Right forelimb (tissue), 1 donor: ENCODE measurements at regions not wholly inside any gene's neighbourhood (a gene's known extent, or its start where the extent isn't known, plus 50 kb on each side); places are given as distances from the start of the nearest gene placed in this dataset.

Experiments
- DNase-seq: peaks from one replicate; pipeline ENCODE4 v3.0.0-alpha.2; 2018

DNA sequence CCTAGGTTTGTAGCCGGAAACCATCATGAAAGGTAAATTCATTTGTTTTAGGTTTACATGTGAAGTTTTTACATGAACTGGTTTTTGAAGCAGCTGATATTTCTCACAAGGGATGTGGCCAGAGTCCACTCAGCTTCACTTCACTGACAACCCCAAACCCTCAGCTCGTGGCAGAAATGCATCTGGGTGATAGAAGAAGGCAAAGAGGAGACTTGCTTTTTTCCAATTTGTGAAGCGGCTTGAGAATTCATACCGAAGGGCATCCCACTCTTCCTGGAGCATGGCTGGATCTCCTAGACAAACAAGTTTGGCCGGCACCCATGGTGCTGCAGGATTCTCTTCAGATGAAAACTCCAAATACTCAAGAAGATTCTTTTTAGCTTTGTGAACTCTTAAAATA, 392.8 kb upstream of the CNR1 start:
- DNase-seq = no peak

GRCh38 chr6:88556663-88557062, 390.5 kb upstream of the CNR1 start:
- no peak for DNase-seq

DNA sequence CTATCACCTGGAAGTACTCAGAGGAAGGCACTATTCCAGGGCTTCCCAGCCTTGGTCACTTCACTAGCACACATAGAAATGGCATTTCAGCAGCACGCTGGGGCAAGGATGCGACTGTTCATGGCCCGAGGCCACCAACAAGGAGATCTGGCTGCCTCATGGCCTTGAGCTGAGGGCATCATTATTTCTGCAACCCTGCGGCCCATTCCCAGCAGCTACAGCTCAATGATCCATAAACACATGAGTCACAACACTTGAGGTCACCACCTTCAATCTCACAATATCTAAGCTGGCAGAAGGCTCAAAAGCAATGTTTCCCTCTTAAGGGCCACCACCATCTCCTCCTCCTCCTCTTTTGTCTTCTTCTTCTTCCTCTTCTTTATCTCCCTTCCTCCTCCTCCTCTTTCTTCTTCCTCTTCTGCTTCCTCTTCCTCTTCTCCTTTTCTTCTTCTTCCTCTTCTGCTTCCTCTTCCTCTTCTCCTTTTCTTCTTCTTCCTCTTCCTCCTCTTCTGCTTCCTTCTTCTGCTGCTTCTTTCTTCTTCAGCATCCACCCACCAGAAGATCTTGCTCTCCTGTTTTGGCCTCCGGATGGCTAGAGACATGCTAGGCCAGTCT, 382.9 kb upstream of the CNR1 start:
- DNase-seq = no peak

GRCh38 chr6:88547768-88548167, 381.6 kb upstream of the CNR1 start:
- no peak for DNase-seq

DNA sequence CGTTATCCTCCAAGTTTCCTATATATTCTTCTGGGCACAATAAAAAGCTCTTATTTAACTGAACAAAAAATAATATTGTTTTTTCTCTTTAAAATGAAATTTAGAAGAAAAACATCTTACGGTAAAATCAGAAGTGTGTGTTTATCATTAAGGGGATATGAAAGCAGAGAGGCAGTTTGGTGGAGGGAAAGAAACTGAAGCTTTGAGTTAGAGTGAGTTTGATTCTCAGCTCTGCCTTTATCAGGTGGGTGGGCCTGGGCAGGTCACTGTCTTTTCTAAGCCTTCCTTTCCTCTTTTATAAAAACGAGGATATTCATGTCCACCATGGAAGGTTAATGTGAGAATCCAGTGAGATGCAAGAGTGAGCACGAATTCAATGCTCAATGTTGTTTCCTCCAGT, 379.8 kb upstream of the CNR1 start:
- no peak for DNase-seq

GRCh38 chr6:88544986-88545612, 379.0 kb upstream of the CNR1 start:
- no peak for DNase-seq

GRCh38 chr6:88539295-88539764, 373.2 kb upstream of the CNR1 start:
- no peak for DNase-seq

GRCh38 chr6:88538840-88539239, 372.7 kb upstream of the CNR1 start:
- DNase-seq = no peak

GRCh38 chr6:88538130-88538706, 372.1 kb upstream of the CNR1 start:
- DNase-seq = peak; percentile 50

- no peak for DNase-seq
These were observed 370.0 kb upstream of the CNR1 start for GRCh38 chr6:88536071-88536625.

- DNase-seq = no peak
These were observed 369.2 kb upstream of the CNR1 start for GRCh38 chr6:88535306-88535705.

- DNase-seq = no peak
These were observed 366.2 kb upstream of the CNR1 start for GRCh38 chr6:88532241-88532860.

DNA sequence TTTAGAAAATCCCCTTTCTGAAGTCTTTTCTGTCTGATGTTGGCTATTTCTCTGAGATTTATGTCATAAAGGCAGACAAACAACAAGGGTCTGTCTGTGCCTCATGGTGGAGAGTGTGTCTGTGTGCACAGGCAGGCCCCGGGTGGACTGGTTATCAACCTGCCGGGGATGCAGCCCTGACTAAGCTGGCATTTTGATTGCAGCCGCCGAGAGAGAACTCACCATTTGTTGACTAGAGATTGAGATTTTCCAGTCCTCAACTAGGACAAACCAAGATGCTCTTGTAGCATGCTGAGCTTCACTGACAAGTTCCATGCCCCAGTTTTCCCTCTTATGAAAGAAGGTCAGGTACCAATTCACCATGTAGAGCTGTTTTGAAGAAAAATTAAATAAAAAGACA, 363.6 kb upstream of the CNR1 start:
- no peak for DNase-seq

GRCh38 chr6:88520445-88520844, 354.3 kb upstream of the CNR1 start:
- DNase-seq = no peak

- DNase-seq = no peak
These were observed 353.8 kb upstream of the CNR1 start for GRCh38 chr6:88520017-88520338.

DNA sequence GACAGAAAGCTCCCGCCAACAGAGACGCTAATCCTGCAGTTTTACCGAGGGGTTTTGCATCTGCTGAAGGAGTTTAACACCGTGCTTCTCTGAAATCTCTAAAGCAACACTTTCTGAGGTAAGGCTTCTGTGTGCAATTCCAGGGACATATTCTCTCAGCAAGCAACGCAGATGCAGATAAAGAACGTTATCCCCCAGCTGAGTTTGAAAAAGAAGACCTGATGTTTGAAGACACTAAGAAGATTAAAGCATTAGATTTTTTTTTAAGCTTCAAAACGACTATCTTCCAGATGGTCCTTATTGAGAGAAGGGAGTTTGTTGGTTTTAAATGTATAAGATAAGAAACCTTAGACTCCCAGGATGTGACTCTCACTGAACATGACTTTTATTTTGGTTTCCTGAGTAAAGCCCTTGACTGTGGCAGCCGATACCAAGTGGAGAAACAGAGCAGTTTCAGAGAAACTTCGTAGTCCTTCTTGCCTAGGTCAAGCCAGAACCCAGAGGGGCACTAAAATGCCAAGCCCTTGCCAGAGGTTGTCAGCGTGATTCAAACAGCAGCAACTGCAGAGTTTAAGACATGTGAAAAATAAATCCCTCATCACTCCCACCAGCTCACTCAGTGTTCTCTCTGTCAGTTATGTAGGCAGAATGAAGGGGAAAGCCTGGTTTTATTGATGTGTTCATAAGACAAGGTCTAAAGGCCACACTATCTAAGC, 353.3 kb upstream of the CNR1 start:
- no peak for DNase-seq

GRCh38 chr6:88517737-88518136, 351.6 kb upstream of the CNR1 start:
- no peak for DNase-seq

DNA sequence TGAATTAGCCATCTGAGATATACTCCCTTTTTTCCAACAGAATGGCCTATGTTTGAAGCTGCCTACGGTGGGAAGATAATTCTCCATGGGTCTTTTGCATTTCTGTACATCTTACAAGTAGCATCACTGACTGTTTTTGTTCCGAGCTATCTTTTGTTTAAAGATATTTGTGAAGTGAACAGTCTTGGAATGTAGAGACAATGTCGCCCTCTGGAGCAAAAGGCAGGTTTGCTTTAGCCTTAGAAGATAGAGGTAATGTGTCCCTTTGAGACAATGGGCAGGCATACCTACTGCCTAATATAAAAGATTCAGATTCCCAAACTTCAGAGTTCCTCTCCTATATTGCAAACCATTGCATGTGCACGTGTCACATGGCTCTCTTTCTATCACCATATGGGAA, 347.8 kb upstream of the CNR1 start:
- no peak for DNase-seq

DNA sequence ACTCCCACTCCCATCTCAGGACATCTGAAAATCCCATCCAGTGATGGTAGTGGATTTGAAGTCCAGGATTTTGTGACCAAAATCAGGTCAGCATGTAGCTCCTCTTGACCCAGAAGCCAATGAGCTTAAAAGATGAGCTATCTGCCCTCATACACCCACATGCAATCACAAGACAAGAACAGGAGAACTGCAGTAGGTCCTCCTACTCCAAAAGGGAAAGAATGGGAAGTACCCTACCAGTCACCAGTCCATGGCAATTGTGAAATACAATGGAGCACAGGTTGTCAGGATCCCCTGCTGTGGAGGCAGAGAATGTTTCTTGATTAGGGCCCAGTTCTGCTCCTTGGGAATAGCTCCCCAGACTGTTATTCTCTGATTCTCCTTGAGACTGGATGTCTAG, 347.3 kb upstream of the CNR1 start:
- DNase-seq = no peak

DNA sequence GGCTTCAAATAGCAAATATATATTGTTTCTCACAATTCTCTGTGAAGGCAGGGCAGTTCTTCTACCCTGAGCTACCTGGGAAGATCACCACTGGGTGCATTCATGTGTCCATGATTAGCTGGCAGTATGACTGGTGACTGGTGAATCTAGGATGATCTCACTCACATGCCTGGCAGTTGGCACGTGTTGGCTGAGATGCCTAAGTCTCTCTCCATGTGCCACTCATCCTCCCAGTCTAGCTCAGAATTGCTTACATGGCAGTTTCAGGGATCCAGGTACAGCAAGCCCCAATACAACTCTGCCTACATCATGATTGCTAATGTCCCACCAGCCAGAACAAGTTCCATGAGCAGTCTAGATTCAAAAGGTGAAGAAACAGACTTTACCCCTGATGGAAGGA, 346.8 kb upstream of the CNR1 start:
- DNase-seq = no peak

DNA sequence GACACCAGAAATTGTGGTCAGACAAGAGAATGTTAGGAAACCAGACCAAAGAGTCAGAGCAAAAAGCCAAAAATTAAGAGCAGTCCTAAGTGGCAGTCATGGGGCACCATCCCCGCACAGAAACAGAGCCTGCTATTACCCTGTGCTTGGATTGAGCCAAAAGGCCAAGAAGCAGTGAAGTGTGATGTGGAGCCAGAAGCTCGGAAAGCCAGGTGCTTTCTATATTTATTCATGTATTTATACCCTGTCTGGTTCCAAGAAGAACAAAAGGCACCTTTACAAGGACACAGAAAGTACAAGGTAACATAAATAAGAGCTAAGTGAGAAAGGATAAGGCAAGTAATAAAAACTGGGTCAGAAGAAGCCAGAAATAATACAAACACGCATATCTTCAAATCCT, 336.2 kb upstream of the CNR1 start:
- DNase-seq = no peak

GRCh38 chr6:88499845-88500699, 333.9 kb upstream of the CNR1 start:
- no peak for DNase-seq
